Endothelial cell of hepatic sinusoid (primary cell): ENCODE measurements at regions not wholly inside any gene's neighbourhood (a gene's known extent, or its start where the extent isn't known, plus 50 kb on each side); places are given as distances from the start of the nearest gene placed in this dataset.
"Not testable (repeated sequence)": the region's sequence is repeated elsewhere in the genome, so short reads cannot be mapped to it uniquely, and the experiment has no call there.

Source experiments
- in situ Hi-C: cut with HindIII; loops from 2 replicates; pipeline ENCODE4 v1.10.0; 2017; ENCODE audit warnings: low sequenced_read_pairs

GRCh38 chr9:82115331-82115730, 126.8 kb downstream of the SPATA31D1 start:
- in situ Hi-C loops, result no loop called here

GRCh38 chr9:82115900-82116299, 127.3 kb downstream of the SPATA31D1 start:
- in situ Hi-C loops, result no loop called here

- in situ Hi-C loops, result no loop called here
Measured at GRCh38 chr9:82116556-82116955, 128.0 kb downstream of the SPATA31D1 start.

- in situ Hi-C loops, result no loop called here
Measured at GRCh38 chr9:82117026-82117811, 128.6 kb downstream of the SPATA31D1 start.

GRCh38 chr9:82122731-82123130, 134.2 kb downstream of the SPATA31D1 start:
- in situ Hi-C loops, result no loop called here

GRCh38 chr9:82124090-82124489, 135.5 kb downstream of the SPATA31D1 start:
- in situ Hi-C loops, result no loop called here

- in situ Hi-C loops, result no loop called here
Measured at GRCh38 chr9:82126256-82126655, 137.7 kb downstream of the SPATA31D1 start.

- in situ Hi-C loops, result no loop called here
Measured at GRCh38 chr9:82127465-82127864, 138.9 kb downstream of the SPATA31D1 start.

GRCh38 chr9:82128011-82128696, 139.6 kb downstream of the SPATA31D1 start:
- in situ Hi-C loops, result no loop called here

GRCh38 chr9:82129708-82130107, 141.1 kb downstream of the SPATA31D1 start:
- in situ Hi-C loops, result no loop called here

GRCh38 chr9:82130331-82131042, 141.9 kb downstream of the SPATA31D1 start:
- in situ Hi-C loops, result no loop called here

GRCh38 chr9:82131072-82131471, 142.5 kb downstream of the SPATA31D1 start:
- in situ Hi-C loops, result no loop called here

GRCh38 chr9:82132024-82132423, 143.5 kb downstream of the SPATA31D1 start:
- in situ Hi-C loops, result no loop called here

GRCh38 chr9:82134010-82134409, 145.4 kb downstream of the SPATA31D1 start:
- in situ Hi-C loops, result no loop called here

- in situ Hi-C loops, result no loop called here
Measured at GRCh38 chr9:82135106-82135505, 146.5 kb downstream of the SPATA31D1 start.

GRCh38 chr9:82138081-82138480, 149.5 kb downstream of the SPATA31D1 start:
- in situ Hi-C loops, result not testable (repeated sequence)

GRCh38 chr9:82140471-82140870, 151.9 kb downstream of the SPATA31D1 start:
- in situ Hi-C loops, result loop anchor here (10.0 kb wide), 1 partner anchor 616 kb away; no protein-coding TSS in a partner anchor

- in situ Hi-C loops, result loop anchor here (10.0 kb wide), 1 partner anchor 620 kb away; no protein-coding TSS in a partner anchor
Measured at GRCh38 chr9:82144803-82145202, 156.2 kb downstream of the SPATA31D1 start.

- in situ Hi-C loops, result loop anchor here (10.0 kb wide), 1 partner anchor 622 kb away; no protein-coding TSS in a partner anchor
Measured at GRCh38 chr9:82146677-82147076, 158.1 kb downstream of the SPATA31D1 start.

GRCh38 chr9:82147798-82148425, 159.3 kb downstream of the SPATA31D1 start:
- in situ Hi-C loops, result loop anchor here (10.0 kb wide), 1 partner anchor 623 kb away; no protein-coding TSS in a partner anchor

GRCh38 chr9:82148426-82148810, 159.8 kb downstream of the SPATA31D1 start:
- in situ Hi-C loops, result loop anchor here (10.0 kb wide), 1 partner anchor 624 kb away; no protein-coding TSS in a partner anchor
